GM12875 (cell line): ENCODE measurements at regions not wholly inside any gene's neighbourhood (a gene's known extent, or its start where the extent isn't known, plus 50 kb on each side); places are given as distances from the start of the nearest gene placed in this dataset.

ENCODE experiments used
- H3K4me3 ChIP-seq: one replicate; pipeline ENCODE4 v1.5.1; 2011; ENCODE audit warnings: low read depth, low read length, control low read depth
- TF ChIP-seq, protein P1 (sequence below): IDR thresholded peaks from 2 replicates; pipeline ENCODE4 v1.5.1; 2011; ENCODE audit warnings: low read depth, mild to moderate bottlenecking, control low read depth, inconsistent platforms, low read length, moderate library complexity, borderline replicate concordance; ENCODE audit not compliant: insufficient read depth

- no peak overlapping the region for H3K4me3 ChIP-seq
- TF ChIP-seq, protein P1, sequence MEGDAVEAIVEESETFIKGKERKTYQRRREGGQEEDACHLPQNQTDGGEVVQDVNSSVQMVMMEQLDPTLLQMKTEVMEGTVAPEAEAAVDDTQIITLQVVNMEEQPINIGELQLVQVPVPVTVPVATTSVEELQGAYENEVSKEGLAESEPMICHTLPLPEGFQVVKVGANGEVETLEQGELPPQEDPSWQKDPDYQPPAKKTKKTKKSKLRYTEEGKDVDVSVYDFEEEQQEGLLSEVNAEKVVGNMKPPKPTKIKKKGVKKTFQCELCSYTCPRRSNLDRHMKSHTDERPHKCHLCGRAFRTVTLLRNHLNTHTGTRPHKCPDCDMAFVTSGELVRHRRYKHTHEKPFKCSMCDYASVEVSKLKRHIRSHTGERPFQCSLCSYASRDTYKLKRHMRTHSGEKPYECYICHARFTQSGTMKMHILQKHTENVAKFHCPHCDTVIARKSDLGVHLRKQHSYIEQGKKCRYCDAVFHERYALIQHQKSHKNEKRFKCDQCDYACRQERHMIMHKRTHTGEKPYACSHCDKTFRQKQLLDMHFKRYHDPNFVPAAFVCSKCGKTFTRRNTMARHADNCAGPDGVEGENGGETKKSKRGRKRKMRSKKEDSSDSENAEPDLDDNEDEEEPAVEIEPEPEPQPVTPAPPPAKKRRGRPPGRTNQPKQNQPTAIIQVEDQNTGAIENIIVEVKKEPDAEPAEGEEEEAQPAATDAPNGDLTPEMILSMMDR = no peak
These were observed 99.1 kb upstream of the MC4R start for GRCh38 chr18:60471652-60472051.

DNA sequence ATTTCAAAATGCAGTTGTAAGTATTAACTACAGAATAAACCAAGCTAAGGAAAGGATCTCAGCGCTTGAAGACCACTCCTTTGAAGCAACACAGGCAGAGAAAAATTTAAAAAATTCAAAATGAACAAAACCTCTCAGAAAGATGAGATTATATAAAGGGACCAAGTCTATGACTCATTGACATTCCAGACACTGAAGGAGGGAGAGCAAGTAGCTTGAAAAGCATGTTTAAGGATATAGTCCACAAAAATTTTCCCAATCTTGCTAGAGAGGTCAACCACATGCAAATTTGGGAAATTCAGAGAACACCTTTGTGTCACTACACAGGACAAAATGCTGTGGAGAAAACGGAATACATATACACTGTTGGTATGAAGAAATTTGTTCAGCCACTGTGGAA lies 112.6 kb upstream of the MC4R start:
- TF ChIP-seq, protein P1 = no peak
- no peak overlapping the region for H3K4me3 ChIP-seq

DNA sequence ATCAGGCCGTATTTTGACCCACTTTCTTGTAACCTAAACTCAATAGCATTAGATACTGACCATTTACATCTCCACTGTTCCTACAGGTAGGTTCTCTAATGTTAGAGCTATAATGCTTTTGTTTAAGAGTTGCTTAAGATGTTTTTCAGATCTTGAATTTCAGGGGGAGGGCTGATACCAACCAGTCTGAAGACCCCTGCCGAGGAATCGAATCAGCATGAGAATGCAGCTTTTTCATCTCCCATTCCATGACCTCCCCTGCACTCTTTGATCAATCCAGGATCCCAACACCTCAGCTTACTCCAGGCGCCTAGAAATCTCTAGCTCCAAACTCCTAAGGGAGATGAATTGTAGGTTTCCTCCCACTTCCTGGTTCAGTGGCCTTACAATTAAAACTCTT lies 120.5 kb upstream of the MC4R start:
- no peak overlapping the region for H3K4me3 ChIP-seq
- TF ChIP-seq, protein P1 = no peak

DNA sequence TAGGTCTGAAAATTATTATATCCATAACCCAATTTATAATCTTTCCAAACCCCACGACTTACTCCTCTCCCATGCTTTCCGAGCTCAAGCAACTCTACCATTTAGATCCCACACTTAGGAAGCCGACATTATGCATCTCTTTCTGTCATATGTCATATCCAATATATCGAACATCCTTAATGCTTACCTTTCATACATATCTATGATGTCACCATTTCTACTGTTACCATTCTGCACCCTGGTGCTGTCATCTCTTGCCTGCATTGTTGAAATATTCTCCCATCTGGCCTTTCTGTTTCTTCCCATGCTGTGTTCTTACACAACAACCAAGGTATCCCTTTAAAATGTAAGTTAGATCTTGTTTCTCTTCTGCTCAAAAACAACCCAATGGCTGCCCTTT lies 127.1 kb upstream of the MC4R start:
- TF ChIP-seq, protein P1 = no peak
- H3K4me3 ChIP-seq = no peak overlapping the region

GRCh38 chr18:60500960-60501359 lies 128.4 kb upstream of the MC4R start:
- TF ChIP-seq, protein P1 = no peak
- H3K4me3 ChIP-seq = no peak overlapping the region

GRCh38 chr18:60502591-60502990 lies 130.0 kb upstream of the MC4R start:
- TF ChIP-seq, protein P1 = no peak

DNA sequence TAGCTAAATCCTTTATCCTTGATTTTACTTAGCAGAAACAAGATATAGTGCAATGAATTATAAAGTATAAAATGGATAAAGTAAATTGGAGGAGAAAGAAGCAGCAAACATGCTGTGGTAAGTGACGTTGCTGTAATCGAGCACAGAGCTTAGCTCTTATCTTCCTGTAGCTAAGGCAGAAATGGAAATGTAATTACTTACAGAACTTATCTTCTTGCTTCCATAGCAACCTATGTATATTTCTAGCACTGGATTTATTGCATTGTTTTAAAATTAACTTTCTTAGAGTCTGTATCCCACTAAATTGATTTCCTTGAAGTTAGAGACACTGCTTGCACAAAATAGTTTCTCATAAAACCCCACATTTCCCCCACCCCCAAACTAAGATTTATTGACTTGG lies 130.6 kb upstream of the MC4R start:
- H3K4me3 ChIP-seq = no peak overlapping the region
- TF ChIP-seq, protein P1 = no peak

More at GRCh38 chr18:60502591-60502990, 130.0 kb upstream of the MC4R start:
- no peak overlapping the region for H3K4me3 ChIP-seq
